Ishikawa (cell line): ENCODE measurements at regions not wholly inside any gene's neighbourhood (a gene's known extent, or its start where the extent isn't known, plus 50 kb on each side); places are given as distances from the start of the nearest gene placed in this dataset.

ENCODE experiments used
- CEBPB ChIP-seq: IDR thresholded peaks from 2 replicates; pipeline ENCODE4 v1.6.1; 2012
- CREB1 ChIP-seq: IDR thresholded peaks from 2 replicates; pipeline ENCODE4 v1.6.1; 2012; ENCODE audit warnings: low read depth
- EGR1 ChIP-seq: IDR thresholded peaks from 2 replicates; pipeline ENCODE4 v1.6.1; 2012
- EP300 ChIP-seq: IDR thresholded peaks from 2 replicates; pipeline ENCODE4 v1.6.1; 2012; ENCODE audit warnings: borderline replicate concordance
- FOXM1 ChIP-seq: IDR thresholded peaks from 2 replicates; pipeline ENCODE4 v1.6.1; 2012; ENCODE audit warnings: low read depth, borderline replicate concordance
- MAX ChIP-seq: IDR thresholded peaks from 2 replicates; pipeline ENCODE4 v1.6.1; 2012
- NFIC ChIP-seq: IDR thresholded peaks from 2 replicates; pipeline ENCODE4 v1.6.1; 2012
- RAD21 ChIP-seq: IDR thresholded peaks from 2 replicates; pipeline ENCODE4 v1.6.1; 2012; ENCODE audit warnings: low read depth
- REST ChIP-seq: IDR thresholded peaks from 2 replicates; pipeline ENCODE4 v1.6.1; 2012; ENCODE audit warnings: low read depth, mild to moderate bottlenecking
- TAF1 ChIP-seq: IDR thresholded peaks from 2 replicates; pipeline ENCODE4 v1.6.1; 2012; ENCODE audit warnings: low read depth, mild to moderate bottlenecking
- TCF12 ChIP-seq: IDR thresholded peaks from 2 replicates; pipeline ENCODE4 v1.6.1; 2012; ENCODE audit warnings: low read depth
- TEAD4 ChIP-seq: IDR thresholded peaks from 2 replicates; pipeline ENCODE4 v1.6.1; 2012
- USF1 ChIP-seq: IDR thresholded peaks from 2 replicates; pipeline ENCODE4 v1.6.1; 2012
- YY1 ChIP-seq: IDR thresholded peaks from 2 replicates; pipeline ENCODE4 v1.6.1; 2012; ENCODE audit warnings: low read depth
- ZBTB7A ChIP-seq: IDR thresholded peaks from 2 replicates; pipeline ENCODE4 v1.6.1; 2012; ENCODE audit warnings: low read depth

- TF ChIP-seq TEAD4 (no peak), EP300 (no peak), TCF12 (no peak), TAF1 (no peak), CEBPB (no peak), ZBTB7A (no peak), MAX (no peak), USF1 (no peak), CREB1 (no peak), EGR1 (no peak), YY1 (no peak), FOXM1 (no peak)
Observed at GRCh38 chr5:82789095-82789494, 288.1 kb downstream of the TMEM167A start.

- TF ChIP-seq YY1 (no peak), EP300 (no peak), TEAD4 (no peak), CEBPB (no peak), REST (no peak), EGR1 (no peak)
Observed at GRCh38 chr5:82786748-82787147, 290.4 kb downstream of the TMEM167A start.

- no peak for TF ChIP-seq CREB1
- no peak for TF ChIP-seq RAD21
- TF ChIP-seq NFIC = no peak
- TF ChIP-seq EGR1 = no peak
- no peak for TF ChIP-seq USF1
- no peak for TF ChIP-seq TAF1
- TF ChIP-seq MAX = no peak
- TF ChIP-seq ZBTB7A = no peak
- TF ChIP-seq TCF12 = no peak
Observed at GRCh38 chr5:82785882-82786509, 291.2 kb downstream of the TMEM167A start.

GRCh38 chr5:82785456-82785855, 291.7 kb downstream of the TMEM167A start:
- no peak for TF ChIP-seq REST
- TF ChIP-seq TEAD4 = no peak
- TF ChIP-seq ZBTB7A = no peak
- TF ChIP-seq YY1 = no peak
- no peak for TF ChIP-seq CREB1
- TF ChIP-seq CEBPB = no peak
- no peak for TF ChIP-seq EGR1
- TF ChIP-seq TCF12 = no peak
- TF ChIP-seq EP300 = no peak
- TF ChIP-seq NFIC = no peak
- TF ChIP-seq RAD21 = no peak

GRCh38 chr5:82784521-82784920, 292.7 kb downstream of the TMEM167A start:
- TF ChIP-seq ZBTB7A (no peak), REST (no peak), EP300 (no peak), TAF1 (no peak), YY1 (no peak)
